ENCODE measurements at regions not wholly inside any gene's neighbourhood (a gene's known extent, or its start where the extent isn't known, plus 50 kb on each side); places are given as distances from the start of the nearest gene placed in this dataset.
A peak's percentile ranks its signal among the peaks of the same experiment; 100 is the strongest.

DNA sequence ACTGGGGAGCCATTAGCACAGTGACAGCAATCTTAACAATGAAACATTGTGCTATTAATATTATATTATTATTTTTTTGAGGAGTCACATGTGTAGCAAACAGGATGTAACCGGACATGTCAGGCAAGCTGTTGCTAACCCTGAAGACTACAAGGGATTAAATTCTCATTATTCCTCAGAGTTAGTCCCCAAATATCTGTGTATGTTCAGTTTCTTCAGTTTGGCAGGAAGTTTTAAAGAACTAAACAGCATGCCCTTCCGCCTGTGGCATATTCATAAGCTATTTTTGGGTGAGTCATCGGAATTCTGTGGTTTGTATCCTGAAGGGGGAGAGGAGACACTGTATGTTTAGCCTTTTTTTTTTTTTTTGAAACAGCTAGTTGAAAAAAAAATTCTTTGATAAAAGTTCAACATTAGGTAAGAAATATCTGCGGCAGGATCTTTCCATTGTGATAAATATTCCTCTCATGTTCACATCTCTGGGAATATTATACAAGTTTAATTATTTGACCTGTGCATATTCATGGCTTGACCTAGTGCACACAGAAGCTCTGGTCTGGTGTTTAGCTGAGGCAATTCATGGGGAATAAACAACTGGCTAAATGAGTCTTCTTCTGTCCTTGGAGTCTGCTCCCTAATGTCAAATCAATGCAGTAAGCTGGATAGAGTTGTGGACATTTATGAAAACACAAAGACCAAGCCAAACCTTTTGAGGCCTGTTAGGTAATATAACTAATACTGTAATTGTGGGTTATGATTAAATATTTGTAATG is 202.7 kb upstream of the CDKN2B start:
- ChIA-PET RAD21 (ENCODE audit: low non-redundant PET in 1 of 2, low total read pairs in 2 of 2, uncharacterized antibody in 2 of 2, unreplicated experiment in 2 of 2) (interaction anchor here in 1 of 2 experiments (0.8 kb wide), 1 partner anchor 203 kb away, joined by 3 read pairs; the partner anchor contains the start of gene CDKN2B), POLR2A (interaction anchor here (1.0 to 1.8 kb wide), 3 partner anchors 8 to 53 kb away, joined by 3 to 5 read pairs (median 5); no protein-coding TSS in a partner anchor), CTCF (interaction anchor here (1.2 to 3.0 kb wide), 5 partner anchors 28 to 398 kb away, joined by 3 to 13 read pairs (median 6); partner anchors contain the start of gene CDKN2B)
- BruUV-seq (replicated peaks) = TSS peak; percentile 54
- Histone ChIP-seq H3K9me3 (ENCODE audit: control insufficient read depth in 1 of 2, insufficient read depth in 1 of 2, low read depth in 1 of 2, low read length in 2 of 2) (no peaks in the 10 kb centered on the region), H3K27me3 (ENCODE audit: insufficient read depth, low read length) (no peaks in the 10 kb centered on the region), H3K9ac (ENCODE audit: low read length) (no peak overlapping the region), H3K4me2 (ENCODE audit: low read length) (peak overlapping the region; percentile 61), H3K27ac (ENCODE audit: low read depth, low read length) (peak overlapping the region; percentile 52), H2AFZ (ENCODE audit: low read depth, low read length, poor library complexity, severe bottlenecking) (peak overlapping the region; percentile 93), H4K20me1 (ENCODE audit: insufficient read depth) (no peaks in the 10 kb centered on the region), H3K4me1 (ENCODE audit: control insufficient read depth in 1 of 2, insufficient read depth in 2 of 2, low read length in 2 of 2) (peaks cover 56 to 57% of the 10 kb centered on the region in 2 experiments), H3K79me2 (ENCODE audit: insufficient read depth, low read length) (no peaks in the 10 kb centered on the region), H3K36me3 (ENCODE audit: control insufficient read depth in 1 of 2, insufficient read depth in 2 of 2, low read length in 2 of 2) (no peaks in the 10 kb centered on the region), H3K4me3 (replicated peaks in 1 of 2; ENCODE audit: low read depth in 1 of 2, low read length in 2 of 2) (peak overlapping the region in 1 of 2 experiments; percentile 14; a peak in 1 of 4 replicates), H3K9me2 (ENCODE audit: insufficient read depth) (no peaks in the 10 kb centered on the region)
- intact Hi-C loops (cut with micrococcal nuclease) = loop anchor here (5.0 to 10.0 kb wide), 4 partner anchors 94 to 307 kb away; partner anchors contain the start of gene CDKN2B
- DNase-seq (ENCODE audit: low read depth, low spot score) = peak; percentile 79
- ATAC-seq = peak; percentile 86
- TF ChIP-seq EZH2phosphoT487 (IDR thresholded peaks at IDR 0.05; ENCODE audit: borderline replicate concordance) (no peak), ELF1 (IDR thresholded peaks at IDR 0.05; ENCODE audit: borderline replicate concordance, low read depth) (no peak; the same call in 1 of the 2 replicates), FOSL1 (IDR thresholded peaks at IDR 0.05; ENCODE audit: low read depth) (peak; percentile 88), SP1 (IDR thresholded peaks at IDR 0.05; ENCODE audit: low read depth) (peak; percentile 84), ZNF274 (IDR thresholded peaks at IDR 0.05; ENCODE audit: low read depth, low read length) (no peak), CBX3 (IDR thresholded peaks at IDR 0.05; ENCODE audit: low read depth) (peak; percentile 60; the same call in 1 of the 2 replicates), SIN3A (IDR thresholded peaks at IDR 0.05; ENCODE audit: low read depth) (peak; percentile 64; the same call in 1 of the 2 replicates), ZFX (IDR thresholded peaks at IDR 0.05) (no peak), SRF (IDR thresholded peaks at IDR 0.05; ENCODE audit: low read depth) (no peak), EGR1 (IDR thresholded peaks at IDR 0.05; ENCODE audit: low read depth) (peak; percentile 33; the same call in 1 of the 2 replicates), CEBPB (IDR thresholded peaks at IDR 0.05; ENCODE audit: low read depth) (peak; percentile 61), ATF3 (IDR thresholded peaks at IDR 0.05) (no peak), RAD21 (IDR thresholded peaks at IDR 0.05; ENCODE audit: low read depth) (peak; percentile 15), JUND (IDR thresholded peaks at IDR 0.05) (peak; percentile 90), TCF7L2 (IDR thresholded peaks at IDR 0.05; ENCODE audit: borderline replicate concordance, extremely low read depth, insufficient read depth, insufficient read length) (peak; percentile 83), MAX (IDR thresholded peaks at IDR 0.05) (peak; percentile 54; the same call in 1 of the 2 replicates)
- TF ChIP-seq, protein P1, sequence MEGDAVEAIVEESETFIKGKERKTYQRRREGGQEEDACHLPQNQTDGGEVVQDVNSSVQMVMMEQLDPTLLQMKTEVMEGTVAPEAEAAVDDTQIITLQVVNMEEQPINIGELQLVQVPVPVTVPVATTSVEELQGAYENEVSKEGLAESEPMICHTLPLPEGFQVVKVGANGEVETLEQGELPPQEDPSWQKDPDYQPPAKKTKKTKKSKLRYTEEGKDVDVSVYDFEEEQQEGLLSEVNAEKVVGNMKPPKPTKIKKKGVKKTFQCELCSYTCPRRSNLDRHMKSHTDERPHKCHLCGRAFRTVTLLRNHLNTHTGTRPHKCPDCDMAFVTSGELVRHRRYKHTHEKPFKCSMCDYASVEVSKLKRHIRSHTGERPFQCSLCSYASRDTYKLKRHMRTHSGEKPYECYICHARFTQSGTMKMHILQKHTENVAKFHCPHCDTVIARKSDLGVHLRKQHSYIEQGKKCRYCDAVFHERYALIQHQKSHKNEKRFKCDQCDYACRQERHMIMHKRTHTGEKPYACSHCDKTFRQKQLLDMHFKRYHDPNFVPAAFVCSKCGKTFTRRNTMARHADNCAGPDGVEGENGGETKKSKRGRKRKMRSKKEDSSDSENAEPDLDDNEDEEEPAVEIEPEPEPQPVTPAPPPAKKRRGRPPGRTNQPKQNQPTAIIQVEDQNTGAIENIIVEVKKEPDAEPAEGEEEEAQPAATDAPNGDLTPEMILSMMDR (IDR thresholded peaks at IDR 0.05 in 2 of 3, conservative IDR thresholded peaks at IDR 0.05 in 1 of 3; ENCODE audit: borderline replicate concordance in 1 of 3, insufficient read depth in 1 of 3, low read depth in 2 of 3, low read length in 2 of 3) = no peak
